Loucy (cell line): ENCODE measurements at regions not wholly inside any gene's neighbourhood (a gene's known extent, or its start where the extent isn't known, plus 50 kb on each side); places are given as distances from the start of the nearest gene placed in this dataset.

ENCODE experiments used
- H2AFZ ChIP-seq: fragments of 200-600 bp; sonication (generic); 2 replicates; pipeline ENCODE4 v1.6.0; 2016; ENCODE audit warnings: antibody characterized with exemption, mild to moderate bottlenecking, low read length, moderate library complexity
- H3F3A ChIP-seq: fragments of 200-600 bp; 2 replicates; pipeline ENCODE4 v1.6.0; 2016; ENCODE audit warnings: antibody characterized with exemption, low read depth, mild to moderate bottlenecking
- H3K27me3 ChIP-seq: fragments of 200-600 bp; sonication (generic); 2 replicates; pipeline ENCODE4 v1.6.1; 2014; ENCODE audit warnings: low read length, mild to moderate bottlenecking; ENCODE audit not compliant: insufficient read depth, poor library complexity, severe bottlenecking
- H3K36me3 ChIP-seq: fragments of 200-600 bp; sonication (generic); 2 replicates; pipeline ENCODE4 v1.6.1; 2016; ENCODE audit warnings: low read length; ENCODE audit not compliant: insufficient read depth
- H3K4me1 ChIP-seq: fragments of 200-600 bp; sonication (generic); 2 replicates; pipeline ENCODE4 v1.5.1; 2014; ENCODE audit warnings: low read length, mild to moderate bottlenecking; ENCODE audit not compliant: insufficient read depth, poor library complexity, severe bottlenecking
- H3K4me2 ChIP-seq: fragments of 200-600 bp; sonication (generic); 2 replicates; pipeline ENCODE4 v1.6.0; 2014; ENCODE audit warnings: antibody characterized with exemption, low read length, low read depth, mild to moderate bottlenecking; ENCODE audit not compliant: poor library complexity, severe bottlenecking
- H3K4me3 ChIP-seq: fragments of 200-600 bp; sonication (generic); 2 replicates; pipeline ENCODE4 v1.5.1; 2014; ENCODE audit warnings: low read length, mild to moderate bottlenecking, mixed read lengths; ENCODE audit not compliant: poor library complexity, severe bottlenecking
- H3K79me2 ChIP-seq: fragments of 200-600 bp; sonication (generic); 2 replicates; pipeline ENCODE4 v1.6.1; 2014; ENCODE audit warnings: low read length; ENCODE audit not compliant: insufficient read depth
- H3K9ac ChIP-seq: fragments of 200-600 bp; sonication (generic); 2 replicates; pipeline ENCODE4 v1.6.0; 2014; ENCODE audit warnings: mild to moderate bottlenecking, low read depth, low read length, moderate library complexity; ENCODE audit not compliant: poor library complexity, severe bottlenecking
- H3K9me2 ChIP-seq: fragments of 200-600 bp; sonication (generic); replicated peaks from 2 replicates; pipeline ENCODE4 v1.6.1; 2016; ENCODE audit warnings: low read depth, low read length, mixed read lengths
- H3K9me3 ChIP-seq: fragments of 200-600 bp; sonication (generic); 2 replicates; pipeline ENCODE4 v1.6.1; 2014; ENCODE audit warnings: mild to moderate bottlenecking, antibody characterized with exemption, low read length, low read depth; ENCODE audit not compliant: insufficient read depth
- H4K20me1 ChIP-seq: fragments of 200-600 bp; sonication (generic); 2 replicates; pipeline ENCODE4 v1.6.0; 2014; ENCODE audit warnings: antibody characterized with exemption, low read length, mild to moderate bottlenecking; ENCODE audit not compliant: insufficient read depth, poor library complexity, severe bottlenecking
- CTCF ChIP-seq: fragments of 200-600 bp; sonication (generic); conservative IDR thresholded peaks from 2 replicates; pipeline ENCODE4 v1.5.1; 2014; ENCODE audit warnings: mild to moderate bottlenecking, antibody characterized with exemption, low read length
- EZH2phosphoT487 ChIP-seq: fragments of 200-600 bp; IDR thresholded peaks from 2 replicates; pipeline ENCODE4 v1.6.1; 2018; ENCODE audit warnings: antibody characterized with exemption, mild to moderate bottlenecking, moderate library complexity, borderline replicate concordance

GRCh38 chr6:115053169-115053860, 710.5 kb upstream of the HS3ST5 start:
- no peak overlapping the region for H3K9ac ChIP-seq
- no peaks in the 10 kb centered on the region for H3K79me2 ChIP-seq
- no peaks in the 10 kb centered on the region for H3K27me3 ChIP-seq
- H3K9me3 ChIP-seq, result no peaks in the 10 kb centered on the region
- H3K4me2 ChIP-seq, result no peak overlapping the region
- TF ChIP-seq CTCF (no peak), EZH2phosphoT487 (no peak)
- H2AFZ ChIP-seq, result no peak overlapping the region
- H3K9me2 ChIP-seq, result no peaks in the 10 kb centered on the region
- H3F3A ChIP-seq, result no peaks in the 10 kb centered on the region
- no peaks in the 10 kb centered on the region for H3K36me3 ChIP-seq
- no peak overlapping the region for H3K4me3 ChIP-seq
- no peaks in the 10 kb centered on the region for H3K4me1 ChIP-seq
- no peaks in the 10 kb centered on the region for H4K20me1 ChIP-seq

- Histone ChIP-seq H3F3A (no peaks in the 10 kb centered on the region), H3K9ac (no peak overlapping the region), H3K4me2 (no peak overlapping the region), H3K4me3 (no peak overlapping the region), H2AFZ (no peak overlapping the region), H3K36me3 (no peaks in the 10 kb centered on the region), H3K27me3 (no peaks in the 10 kb centered on the region), H3K79me2 (no peaks in the 10 kb centered on the region), H3K4me1 (no peaks in the 10 kb centered on the region), H4K20me1 (no peaks in the 10 kb centered on the region), H3K9me3 (no peaks in the 10 kb centered on the region), H3K9me2 (no peaks in the 10 kb centered on the region)
- no peak for TF ChIP-seq CTCF
- TF ChIP-seq EZH2phosphoT487, result no peak
Measured at GRCh38 chr6:115016593-115016992, 673.8 kb upstream of the HS3ST5 start.

GRCh38 chr6:115004982-115005381, 662.2 kb upstream of the HS3ST5 start:
- TF ChIP-seq CTCF (no peak), EZH2phosphoT487 (no peak)
- Histone ChIP-seq H3K4me2 (no peak overlapping the region), H3K79me2 (no peaks in the 10 kb centered on the region), H4K20me1 (no peaks in the 10 kb centered on the region), H3K9ac (no peak overlapping the region), H3K4me3 (no peak overlapping the region), H3F3A (no peaks in the 10 kb centered on the region), H3K36me3 (no peaks in the 10 kb centered on the region), H3K27me3 (no peaks in the 10 kb centered on the region), H3K4me1 (no peaks in the 10 kb centered on the region), H3K9me3 (no peaks in the 10 kb centered on the region), H3K9me2 (no peaks in the 10 kb centered on the region), H2AFZ (no peak overlapping the region)
